Duodenal mucosa (tissue), 2 donors: ENCODE measurements at regions not wholly inside any gene's neighbourhood (a gene's known extent, or its start where the extent isn't known, plus 50 kb on each side); places are given as distances from the start of the nearest gene placed in this dataset.

Experiments
- H3K27ac ChIP-seq: one replicate; pipeline ENCODE4 v1.7.0; 2013; ENCODE audit warnings: low read depth, low read length
- H3K27me3 ChIP-seq, 2 donors: one replicate each; pipeline ENCODE4 v1.7.0; 2013; ENCODE audit warnings: low read length in 2 of 2, control low read depth in 1 of 2; ENCODE audit not compliant: insufficient read depth in 2 of 2, control insufficient read depth in 1 of 2
- H3K36me3 ChIP-seq, 2 donors: one replicate each; pipeline ENCODE4 v1.7.0; 2013; ENCODE audit warnings: low read length in 2 of 2, control low read depth in 1 of 2; ENCODE audit not compliant: insufficient read depth in 2 of 2, control insufficient read depth in 1 of 2
- H3K4me1 ChIP-seq, 2 donors: one replicate each; pipeline ENCODE4 v1.7.0; 2013; ENCODE audit warnings: low read length in 2 of 2, control low read depth in 1 of 2; ENCODE audit not compliant: insufficient read depth in 2 of 2, control insufficient read depth in 1 of 2
- H3K4me3 ChIP-seq, 2 donors: one replicate each; pipeline ENCODE4 v1.7.0; 2013; ENCODE audit warnings: low read length in 2 of 2, low read depth in 1 of 2
- H3K9ac ChIP-seq, 2 donors: one replicate each; pipeline ENCODE4 v1.7.0; 2013; ENCODE audit warnings: low read length in 2 of 2, low read depth in 1 of 2
- H3K9me3 ChIP-seq, 2 donors: one replicate each; pipeline ENCODE4 v1.7.0; 2013; ENCODE audit warnings: low read length in 2 of 2, control low read depth in 1 of 2; ENCODE audit not compliant: control insufficient read depth in 1 of 2

DNA sequence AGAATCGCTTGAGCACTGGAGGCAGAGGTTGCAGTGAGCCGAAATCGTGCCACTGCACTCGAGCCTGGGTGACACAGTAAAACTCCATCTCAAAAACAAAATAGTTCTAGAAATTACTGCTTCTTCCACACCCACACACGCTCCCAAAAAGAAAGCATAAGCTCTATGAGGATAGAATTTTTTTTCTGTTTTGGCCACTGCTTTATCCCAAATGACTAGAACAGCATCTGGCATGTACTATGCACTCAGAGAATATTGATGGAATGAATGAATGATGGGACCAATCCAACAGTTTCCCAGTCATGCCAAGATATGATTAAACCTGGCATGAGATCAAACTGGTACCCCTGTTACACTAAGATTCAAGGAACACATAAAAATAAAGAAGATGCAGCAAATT, 455.4 kb upstream of the CHAC2 start:
- no peak overlapping the region for H3K9ac ChIP-seq
- H3K27ac ChIP-seq: no peak overlapping the region

DNA sequence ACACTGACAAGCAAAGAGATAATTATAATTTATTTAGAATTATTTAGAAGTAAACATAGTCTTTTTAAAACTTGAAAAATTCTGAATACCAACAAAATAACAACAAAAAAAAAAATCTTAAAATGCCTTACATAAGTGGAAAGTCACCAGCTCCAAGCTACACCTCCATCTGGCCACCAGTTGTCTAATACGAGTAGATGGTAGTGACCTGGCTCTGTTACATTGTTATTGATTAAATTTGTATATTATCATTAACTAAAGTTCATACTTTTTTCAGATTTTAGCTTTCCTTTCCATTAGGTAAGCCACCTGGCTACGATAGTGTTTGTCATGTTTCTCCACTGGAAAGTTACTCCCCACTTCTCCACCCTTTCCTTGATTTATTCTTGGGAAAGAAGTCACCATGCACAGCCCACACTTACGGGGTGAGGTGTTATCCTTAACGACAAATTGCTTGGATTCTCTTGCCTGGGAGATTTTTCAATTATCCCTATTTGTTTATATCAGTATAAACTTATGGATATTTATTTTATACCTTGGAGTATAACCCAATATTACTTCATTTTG, 464.5 kb upstream of the CHAC2 start:
- H3K27ac ChIP-seq: no peak overlapping the region
- H3K27me3 ChIP-seq: no peaks in the 10 kb centered on the region
- H3K9me3 ChIP-seq: peaks cover 0 to 2% of the 10 kb centered on the region in 2 donors
- H3K4me3 ChIP-seq: no peak overlapping the region
- no peaks in the 10 kb centered on the region for H3K36me3 ChIP-seq
- H3K9ac ChIP-seq: no peak overlapping the region
- H3K4me1 ChIP-seq: no peaks in the 10 kb centered on the region

More for the DNA sequence above, 455.4 kb upstream of the CHAC2 start:
- H3K36me3 ChIP-seq: no peaks in the 10 kb centered on the region
- no peak overlapping the region for H3K4me3 ChIP-seq
- no peaks in the 10 kb centered on the region for H3K27me3 ChIP-seq
- H3K4me1 ChIP-seq: no peaks in the 10 kb centered on the region
- no peaks in the 10 kb centered on the region for H3K9me3 ChIP-seq

DNA sequence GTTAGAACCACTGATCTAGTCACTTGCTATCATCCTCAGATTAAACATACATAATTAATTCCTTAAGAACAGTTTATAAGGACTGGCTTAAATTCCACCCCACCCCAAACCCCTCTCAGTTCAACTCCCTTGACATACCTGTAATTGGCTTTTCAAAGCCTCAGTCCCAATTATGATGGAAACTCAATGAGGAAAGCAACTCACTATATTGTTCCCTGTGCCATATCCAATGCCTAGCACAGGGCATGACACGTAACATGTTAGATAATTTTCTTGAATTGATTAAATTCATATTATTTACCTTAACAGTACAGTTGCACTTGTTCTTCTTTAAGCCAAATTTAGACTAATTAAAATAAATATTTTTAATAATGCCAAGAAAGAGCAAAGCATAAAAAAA, 465.1 kb upstream of the CHAC2 start:
- Histone ChIP-seq H3K36me3 (no peaks in the 10 kb centered on the region), H3K9ac (no peak overlapping the region), H3K27ac (no peak overlapping the region), H3K4me3 (no peak overlapping the region), H3K9me3 (peaks cover 0 to 2% of the 10 kb centered on the region in 2 donors), H3K27me3 (no peaks in the 10 kb centered on the region), H3K4me1 (no peaks in the 10 kb centered on the region)

DNA sequence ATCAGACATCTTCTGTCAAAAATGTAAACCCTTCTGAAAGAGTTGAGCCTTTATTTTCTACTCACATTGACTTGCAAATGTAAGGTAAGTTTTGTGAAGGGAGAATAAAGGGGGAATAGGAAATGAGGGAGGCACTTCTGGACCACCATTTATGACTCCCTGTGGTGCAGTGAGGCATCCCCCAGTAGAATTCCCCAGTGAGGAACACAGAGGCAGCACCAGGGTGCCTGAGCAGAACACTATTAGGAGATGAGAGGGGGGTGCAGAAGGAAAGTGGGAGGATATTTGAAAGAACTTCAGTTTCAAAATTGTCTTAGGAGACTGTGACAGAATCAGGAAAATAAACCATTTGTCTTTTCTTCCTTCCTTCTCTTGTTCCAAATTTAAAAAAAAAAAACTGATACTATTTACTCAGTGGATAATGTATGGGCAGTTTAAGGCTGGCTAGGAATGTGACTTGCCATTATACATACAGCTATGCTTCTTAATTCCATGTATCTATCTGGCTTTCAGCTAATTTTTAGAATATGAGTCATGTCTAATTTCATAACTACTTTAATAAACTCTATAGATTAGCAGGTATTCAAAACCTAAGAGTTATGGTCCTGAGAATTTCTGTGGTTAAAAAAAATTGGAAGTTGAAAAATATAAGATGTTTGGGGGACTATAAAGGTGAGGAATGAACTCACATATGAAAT, 478.1 kb upstream of the CHAC2 start:
- H3K4me1 ChIP-seq: no peaks in the 10 kb centered on the region
- H3K9ac ChIP-seq: no peak overlapping the region
- H3K27me3 ChIP-seq: no peaks in the 10 kb centered on the region
- no peak overlapping the region for H3K4me3 ChIP-seq
- no peak overlapping the region for H3K27ac ChIP-seq
- H3K9me3 ChIP-seq: peaks cover 0 to 2% of the 10 kb centered on the region in 2 donors
- no peaks in the 10 kb centered on the region for H3K36me3 ChIP-seq

DNA sequence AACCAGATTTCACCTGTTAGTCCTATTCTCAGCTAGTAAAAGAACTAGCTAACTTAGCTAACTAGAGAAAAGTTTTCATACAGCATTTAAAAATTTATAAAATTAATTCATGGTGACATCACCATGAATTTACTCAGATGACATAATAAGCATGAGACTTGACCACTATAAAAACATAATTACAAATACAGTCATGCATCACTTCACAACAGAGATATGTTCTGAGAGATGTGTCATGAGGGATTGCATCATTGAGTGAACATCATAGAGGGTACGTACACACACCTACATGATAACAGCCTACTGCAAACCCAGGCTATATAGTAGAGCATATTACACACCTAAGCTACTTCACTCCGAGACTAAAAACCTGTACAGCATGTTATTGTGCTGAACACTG, 481.3 kb upstream of the CHAC2 start:
- H3K4me1 ChIP-seq: no peaks in the 10 kb centered on the region
- H3K36me3 ChIP-seq: no peaks in the 10 kb centered on the region
- H3K4me3 ChIP-seq: no peak overlapping the region
- no peaks in the 10 kb centered on the region for H3K9me3 ChIP-seq
- H3K27ac ChIP-seq: no peak overlapping the region
- no peak overlapping the region for H3K9ac ChIP-seq
- H3K27me3 ChIP-seq: no peaks in the 10 kb centered on the region

DNA sequence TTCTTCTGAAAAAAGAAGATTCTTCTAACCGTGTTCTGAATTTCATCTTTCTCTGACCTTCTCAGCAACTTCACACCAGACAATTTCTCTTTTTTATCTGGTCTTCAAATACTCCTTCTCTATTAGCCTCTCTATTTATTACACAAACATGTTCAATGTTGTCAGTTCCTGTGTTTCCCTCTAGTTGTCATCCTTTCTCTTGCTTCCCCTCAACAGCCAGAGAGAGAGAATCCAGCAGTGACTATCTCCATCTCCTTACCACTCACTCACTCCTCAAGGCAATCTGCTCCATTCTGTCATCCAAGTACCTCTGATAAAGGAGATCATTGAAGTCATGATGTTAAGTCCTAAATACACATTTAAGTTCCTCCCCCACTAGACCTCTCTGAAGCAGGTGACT, 491.9 kb upstream of the CHAC2 start:
- Histone ChIP-seq H3K4me1 (no peaks in the 10 kb centered on the region), H3K4me3 (no peak overlapping the region), H3K36me3 (no peaks in the 10 kb centered on the region), H3K9ac (no peak overlapping the region), H3K27me3 (no peaks in the 10 kb centered on the region), H3K27ac (no peak overlapping the region), H3K9me3 (peaks cover 0 to 3% of the 10 kb centered on the region in 2 donors)

DNA sequence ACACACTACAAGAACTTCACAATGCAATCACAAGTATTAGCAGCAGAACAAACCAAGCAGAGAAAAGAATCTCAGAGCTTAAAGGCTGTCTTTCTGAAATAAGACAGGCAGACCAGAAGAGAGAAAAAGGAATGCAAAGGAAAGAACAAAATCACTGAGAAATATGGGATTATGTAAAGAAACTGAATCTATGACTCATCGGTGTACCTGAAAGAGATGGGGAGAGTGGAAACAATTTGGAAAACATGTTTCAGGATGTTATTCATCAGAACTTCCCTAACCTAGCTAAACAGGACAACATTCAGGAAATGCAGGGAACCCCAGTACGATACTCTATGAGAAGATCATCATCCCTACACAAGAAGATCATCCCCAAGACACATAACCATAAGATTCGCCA, 499.0 kb upstream of the CHAC2 start:
- H3K9ac ChIP-seq: no peak overlapping the region
- no peak overlapping the region for H3K4me3 ChIP-seq
- H3K27ac ChIP-seq: no peak overlapping the region
- H3K4me1 ChIP-seq: no peaks in the 10 kb centered on the region
- no peaks in the 10 kb centered on the region for H3K36me3 ChIP-seq
- H3K9me3 ChIP-seq: no peaks in the 10 kb centered on the region
- no peaks in the 10 kb centered on the region for H3K27me3 ChIP-seq

DNA sequence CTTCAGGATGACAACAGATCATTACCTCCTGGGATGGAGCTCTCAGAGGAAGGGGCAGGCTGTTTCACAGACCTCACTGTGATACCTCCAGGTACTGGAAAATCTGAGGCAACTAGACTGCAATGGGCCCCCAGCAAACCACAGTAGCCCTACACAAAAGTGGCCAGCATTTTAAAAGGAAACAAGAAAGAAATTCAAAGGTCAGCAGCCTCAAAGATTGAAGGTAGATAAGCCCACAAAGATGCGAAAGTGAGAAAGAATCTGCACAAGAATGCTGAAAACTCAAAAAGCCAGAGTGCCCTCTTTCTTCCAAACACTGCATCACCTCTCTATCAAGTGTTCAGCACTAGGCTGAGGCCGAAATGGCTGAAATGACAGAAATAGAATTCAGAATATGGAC, 499.5 kb upstream of the CHAC2 start:
- Histone ChIP-seq H3K4me1 (no peaks in the 10 kb centered on the region), H3K4me3 (no peak overlapping the region), H3K27ac (no peak overlapping the region), H3K36me3 (no peaks in the 10 kb centered on the region), H3K27me3 (no peaks in the 10 kb centered on the region), H3K9ac (no peak overlapping the region), H3K9me3 (no peaks in the 10 kb centered on the region)

DNA sequence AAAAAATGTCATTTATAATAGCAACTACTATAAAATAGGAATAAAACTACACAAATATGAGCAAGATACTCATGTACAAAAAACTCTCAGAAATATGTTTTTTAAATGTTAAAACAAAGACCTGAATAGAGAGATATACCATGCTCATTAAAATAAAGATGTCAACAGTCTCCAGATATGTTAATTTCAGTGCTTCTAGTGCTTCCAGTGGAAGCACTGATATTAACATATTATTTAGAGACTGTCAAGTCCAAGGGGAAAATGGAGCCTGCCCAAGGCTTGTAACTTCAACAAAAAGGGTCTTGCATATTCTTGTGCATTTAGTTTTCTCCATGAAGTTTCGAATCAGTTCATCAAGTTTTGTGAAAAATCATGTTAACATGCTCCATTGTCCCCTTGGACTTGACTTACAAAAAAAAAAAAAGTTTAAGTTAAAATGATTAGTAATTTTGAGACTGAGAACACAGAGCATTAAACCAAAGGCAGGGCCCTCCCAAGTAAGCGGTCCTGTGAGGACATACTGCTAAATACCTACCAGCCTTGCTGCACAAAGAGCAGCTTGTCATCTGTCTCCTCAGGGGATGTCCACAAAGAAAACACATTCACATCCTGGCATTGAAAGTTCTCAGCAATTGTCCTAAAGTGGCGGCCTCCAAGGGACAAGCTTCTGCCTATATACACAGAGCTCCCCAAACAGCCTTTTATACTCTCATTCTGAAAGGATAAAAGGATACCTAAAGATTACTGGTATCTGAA, 501.9 kb upstream of the CHAC2 start:
- no peak overlapping the region for H3K4me3 ChIP-seq

DNA sequence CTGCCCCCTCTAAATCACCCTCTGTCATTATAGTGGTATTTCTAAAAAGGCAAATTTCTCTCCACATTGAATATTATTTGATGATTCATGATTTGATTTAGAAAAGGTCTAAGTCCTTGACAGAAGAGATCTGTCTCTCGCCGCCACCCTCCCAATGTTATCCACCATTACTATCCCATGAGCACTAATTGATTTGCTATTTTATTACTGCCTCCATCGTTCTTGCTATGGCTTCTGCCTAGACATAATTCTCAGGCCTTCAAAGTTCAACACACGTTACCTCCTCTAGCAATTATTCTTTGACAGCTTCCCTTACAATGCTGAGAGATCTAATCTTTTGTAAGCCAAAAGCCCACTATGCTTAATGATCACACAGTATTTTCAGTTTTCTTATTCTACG, 507.0 kb upstream of the CHAC2 start:
- H3K27me3 ChIP-seq: no peaks in the 10 kb centered on the region
- H3K27ac ChIP-seq: no peak overlapping the region
- no peaks in the 10 kb centered on the region for H3K36me3 ChIP-seq
- no peak overlapping the region for H3K9ac ChIP-seq
- H3K4me1 ChIP-seq: no peaks in the 10 kb centered on the region
- H3K4me3 ChIP-seq: no peak overlapping the region
- peaks cover 0 to 4% of the 10 kb centered on the region in 2 donors for H3K9me3 ChIP-seq

More for the DNA sequence above, 501.9 kb upstream of the CHAC2 start:
- Histone ChIP-seq H3K27me3 (no peaks in the 10 kb centered on the region), H3K9me3 (peaks cover 0 to 4% of the 10 kb centered on the region in 2 donors), H3K4me1 (no peaks in the 10 kb centered on the region), H3K27ac (no peak overlapping the region), H3K36me3 (no peaks in the 10 kb centered on the region), H3K9ac (no peak overlapping the region)
